WTC11 (cell line): ENCODE measurements at regions not wholly inside any gene's neighbourhood (a gene's known extent, or its start where the extent isn't known, plus 50 kb on each side); places are given as distances from the start of the nearest gene placed in this dataset.

Experiments
- ATAC-seq: fragments of 200-7000 bp; cut with Tn5 transposase; 2 replicates; pipeline ENCODE4 v1.10.0; 2021; ENCODE audit warnings: mild to moderate bottlenecking, moderate library complexity
- CTCF ChIA-PET: fragments of 300-600 bp; sonication (Branson Sonifier 250); formaldehyde crosslinking; loops from one replicate; lab custom pipeline; 2021; ENCODE audit warnings: antibody characterized with exemption; lab: Charles Lee
- POLR2A ChIA-PET: fragments of 350-600 bp; sonication (Branson Sonifier 250); formaldehyde crosslinking; loops from one replicate; lab custom pipeline; 2021; ENCODE audit warnings: antibody characterized with exemption; lab: Charles Lee
- DNase-seq: peaks from one replicate; pipeline ENCODE4 v3.0.0; 2021; ENCODE audit warnings: low spot score
- H3K27ac Mint-ChIP-seq: 2 replicates; pipeline ENCODE4 v1.8.0; 2021; ENCODE audit warnings: mixed read lengths
- H3K27me3 Mint-ChIP-seq: 2 replicates; pipeline ENCODE4 v1.8.0; 2021; ENCODE audit warnings: low read depth, mild to moderate bottlenecking, moderate library complexity, mixed read lengths
- H3K36me3 Mint-ChIP-seq: 2 replicates; pipeline ENCODE4 v1.8.0; 2021; ENCODE audit warnings: mixed read lengths
- H3K4me1 Mint-ChIP-seq: 2 replicates; pipeline ENCODE4 v1.8.0; 2022; ENCODE audit warnings: mixed read lengths
- H3K4me3 Mint-ChIP-seq: 2 replicates; pipeline ENCODE4 v1.8.0; 2021; ENCODE audit warnings: mild to moderate bottlenecking, moderate library complexity, mixed read lengths
- H3K9me3 Mint-ChIP-seq: 2 replicates; pipeline ENCODE4 v1.8.0; 2021; ENCODE audit warnings: mixed read lengths
- CBFB ChIP-seq: sonication (generic); formaldehyde crosslinking; IDR thresholded peaks from 2 replicates; pipeline ENCODE4 v1.8.1; 2022; ENCODE audit warnings: mild to moderate bottlenecking, low read depth, missing genetic modification reagents
- E2F1 ChIP-seq: sonication (generic); formaldehyde crosslinking; IDR thresholded peaks from 2 replicates; pipeline ENCODE4 v1.8.0; 2022; ENCODE audit warnings: mild to moderate bottlenecking, missing genetic modification reagents
- GRHL2 ChIP-seq: fragments of 250-450 bp; sonication (Bioruptor Pico); IDR thresholded peaks from 2 replicates; pipeline ENCODE4 v1.8.0; 2022; ENCODE audit warnings: mild to moderate bottlenecking, moderate library complexity; ENCODE audit not compliant: insufficient replicate concordance, severe bottlenecking
- IRF2 ChIP-seq: sonication (generic); formaldehyde crosslinking; IDR thresholded peaks from 2 replicates; pipeline ENCODE4 v1.8.0; 2022; ENCODE audit warnings: low read depth, missing genetic modification reagents, borderline replicate concordance
- MLX ChIP-seq: sonication (generic); formaldehyde crosslinking; IDR thresholded peaks from 2 replicates; pipeline ENCODE4 v1.8.1; 2023; ENCODE audit warnings: mild to moderate bottlenecking, missing genetic modification reagents, moderate library complexity
- NR1H2 ChIP-seq: sonication (generic); formaldehyde crosslinking; IDR thresholded peaks from 2 replicates; pipeline ENCODE4 v1.9.0; 2021; ENCODE audit warnings: mild to moderate bottlenecking, moderate library complexity, missing genetic modification reagents
- NR2C2 ChIP-seq: sonication (generic); formaldehyde crosslinking; IDR thresholded peaks from 2 replicates; pipeline ENCODE4 v1.8.0; 2022; ENCODE audit warnings: mild to moderate bottlenecking, missing genetic modification reagents
- PRDM15 ChIP-seq: sonication (generic); formaldehyde crosslinking; IDR thresholded peaks from 2 replicates; pipeline ENCODE4 v1.8.0; 2022; ENCODE audit warnings: missing genetic modification reagents
- ZBTB43 ChIP-seq: sonication (generic); formaldehyde crosslinking; IDR thresholded peaks from 2 replicates; pipeline ENCODE4 v1.8.1; 2023; ENCODE audit warnings: mild to moderate bottlenecking, missing genetic modification reagents
- ZSCAN18 ChIP-seq: fragments of 250-450 bp; sonication (Bioruptor Pico); IDR thresholded peaks from 2 replicates; pipeline ENCODE4 v2.1.2; 2022; ENCODE audit warnings: mild to moderate bottlenecking, moderate library complexity
- TF ChIP-seq, protein P1 (sequence below): sonication (generic); formaldehyde crosslinking; IDR thresholded peaks from 2 replicates; pipeline ENCODE4 v1.8.0; 2023; ENCODE audit warnings: missing genetic modification reagents, mild to moderate bottlenecking, borderline replicate concordance
- TF ChIP-seq, protein P2 (sequence below): sonication (generic); formaldehyde crosslinking; IDR thresholded peaks from 2 replicates; pipeline ENCODE4 v1.8.0; 2022; ENCODE audit warnings: mild to moderate bottlenecking, missing genetic modification reagents
- TF ChIP-seq, protein P3 (sequence below): sonication (generic); formaldehyde crosslinking; IDR thresholded peaks from 2 replicates; pipeline ENCODE4 v1.8.1; 2022; ENCODE audit warnings: mild to moderate bottlenecking, missing genetic modification reagents, moderate library complexity, borderline replicate concordance
- TF ChIP-seq, protein P4 (sequence below): fragments of 250-450 bp; sonication (Bioruptor Pico); IDR thresholded peaks from 2 replicates; pipeline ENCODE4 v1.8.0; 2021; ENCODE audit warnings: mild to moderate bottlenecking
- TF ChIP-seq, protein P5 (sequence below): sonication (generic); formaldehyde crosslinking; IDR thresholded peaks from 2 replicates; pipeline ENCODE4 v1.8.1; 2022; ENCODE audit warnings: mild to moderate bottlenecking, moderate library complexity, missing genetic modification reagents

- POLR2A ChIA-PET: no interaction called here
- CTCF ChIA-PET: interaction anchor here (0.7 kb wide), 1 partner anchor 16 kb away, joined by 3 read pairs; no protein-coding TSS in a partner anchor
- Mint-ChIP-seq H3K36me3 (no peaks in the 10 kb centered on the region), H3K27ac (no peak overlapping the region), H3K4me3 (no peak overlapping the region), H3K9me3 (peaks cover 12% of the 10 kb centered on the region), H3K4me1 (peaks cover 13% of the 10 kb centered on the region), H3K27me3 (no peaks in the 10 kb centered on the region)
- DNase-seq (no peak), ATAC-seq (no peak)
- TF ChIP-seq IRF2 (CRISPR knock-in tag) (no peak), E2F1 (CRISPR knock-in tag) (no peak), ZSCAN18 (no peak), MLX (CRISPR knock-in tag) (no peak), PRDM15 (CRISPR knock-in tag) (no peak), GRHL2 (CRISPR knock-in tag) (no peak), CBFB (CRISPR knock-in tag) (no peak), ZBTB43 (CRISPR knock-in tag) (no peak), NR2C2 (CRISPR knock-in tag) (no peak), NR1H2 (CRISPR knock-in tag) (no peak)
- TF ChIP-seq, protein P1, sequence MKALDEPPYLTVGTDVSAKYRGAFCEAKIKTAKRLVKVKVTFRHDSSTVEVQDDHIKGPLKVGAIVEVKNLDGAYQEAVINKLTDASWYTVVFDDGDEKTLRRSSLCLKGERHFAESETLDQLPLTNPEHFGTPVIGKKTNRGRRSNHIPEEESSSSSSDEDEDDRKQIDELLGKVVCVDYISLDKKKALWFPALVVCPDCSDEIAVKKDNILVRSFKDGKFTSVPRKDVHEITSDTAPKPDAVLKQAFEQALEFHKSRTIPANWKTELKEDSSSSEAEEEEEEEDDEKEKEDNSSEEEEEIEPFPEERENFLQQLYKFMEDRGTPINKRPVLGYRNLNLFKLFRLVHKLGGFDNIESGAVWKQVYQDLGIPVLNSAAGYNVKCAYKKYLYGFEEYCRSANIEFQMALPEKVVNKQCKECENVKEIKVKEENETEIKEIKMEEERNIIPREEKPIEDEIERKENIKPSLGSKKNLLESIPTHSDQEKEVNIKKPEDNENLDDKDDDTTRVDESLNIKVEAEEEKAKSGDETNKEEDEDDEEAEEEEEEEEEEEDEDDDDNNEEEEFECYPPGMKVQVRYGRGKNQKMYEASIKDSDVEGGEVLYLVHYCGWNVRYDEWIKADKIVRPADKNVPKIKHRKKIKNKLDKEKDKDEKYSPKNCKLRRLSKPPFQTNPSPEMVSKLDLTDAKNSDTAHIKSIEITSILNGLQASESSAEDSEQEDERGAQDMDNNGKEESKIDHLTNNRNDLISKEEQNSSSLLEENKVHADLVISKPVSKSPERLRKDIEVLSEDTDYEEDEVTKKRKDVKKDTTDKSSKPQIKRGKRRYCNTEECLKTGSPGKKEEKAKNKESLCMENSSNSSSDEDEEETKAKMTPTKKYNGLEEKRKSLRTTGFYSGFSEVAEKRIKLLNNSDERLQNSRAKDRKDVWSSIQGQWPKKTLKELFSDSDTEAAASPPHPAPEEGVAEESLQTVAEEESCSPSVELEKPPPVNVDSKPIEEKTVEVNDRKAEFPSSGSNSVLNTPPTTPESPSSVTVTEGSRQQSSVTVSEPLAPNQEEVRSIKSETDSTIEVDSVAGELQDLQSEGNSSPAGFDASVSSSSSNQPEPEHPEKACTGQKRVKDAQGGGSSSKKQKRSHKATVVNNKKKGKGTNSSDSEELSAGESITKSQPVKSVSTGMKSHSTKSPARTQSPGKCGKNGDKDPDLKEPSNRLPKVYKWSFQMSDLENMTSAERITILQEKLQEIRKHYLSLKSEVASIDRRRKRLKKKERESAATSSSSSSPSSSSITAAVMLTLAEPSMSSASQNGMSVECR (CRISPR knock-in tag): no peak
- TF ChIP-seq, protein P2, sequence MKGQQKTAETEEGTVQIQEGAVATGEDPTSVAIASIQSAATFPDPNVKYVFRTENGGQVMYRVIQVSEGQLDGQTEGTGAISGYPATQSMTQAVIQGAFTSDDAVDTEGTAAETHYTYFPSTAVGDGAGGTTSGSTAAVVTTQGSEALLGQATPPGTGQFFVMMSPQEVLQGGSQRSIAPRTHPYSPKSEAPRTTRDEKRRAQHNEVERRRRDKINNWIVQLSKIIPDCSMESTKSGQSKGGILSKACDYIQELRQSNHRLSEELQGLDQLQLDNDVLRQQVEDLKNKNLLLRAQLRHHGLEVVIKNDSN (CRISPR knock-in tag): no peak
- TF ChIP-seq, protein P3, sequence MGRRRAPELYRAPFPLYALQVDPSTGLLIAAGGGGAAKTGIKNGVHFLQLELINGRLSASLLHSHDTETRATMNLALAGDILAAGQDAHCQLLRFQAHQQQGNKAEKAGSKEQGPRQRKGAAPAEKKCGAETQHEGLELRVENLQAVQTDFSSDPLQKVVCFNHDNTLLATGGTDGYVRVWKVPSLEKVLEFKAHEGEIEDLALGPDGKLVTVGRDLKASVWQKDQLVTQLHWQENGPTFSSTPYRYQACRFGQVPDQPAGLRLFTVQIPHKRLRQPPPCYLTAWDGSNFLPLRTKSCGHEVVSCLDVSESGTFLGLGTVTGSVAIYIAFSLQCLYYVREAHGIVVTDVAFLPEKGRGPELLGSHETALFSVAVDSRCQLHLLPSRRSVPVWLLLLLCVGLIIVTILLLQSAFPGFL (CRISPR knock-in tag): no peak
- TF ChIP-seq, protein P4, sequence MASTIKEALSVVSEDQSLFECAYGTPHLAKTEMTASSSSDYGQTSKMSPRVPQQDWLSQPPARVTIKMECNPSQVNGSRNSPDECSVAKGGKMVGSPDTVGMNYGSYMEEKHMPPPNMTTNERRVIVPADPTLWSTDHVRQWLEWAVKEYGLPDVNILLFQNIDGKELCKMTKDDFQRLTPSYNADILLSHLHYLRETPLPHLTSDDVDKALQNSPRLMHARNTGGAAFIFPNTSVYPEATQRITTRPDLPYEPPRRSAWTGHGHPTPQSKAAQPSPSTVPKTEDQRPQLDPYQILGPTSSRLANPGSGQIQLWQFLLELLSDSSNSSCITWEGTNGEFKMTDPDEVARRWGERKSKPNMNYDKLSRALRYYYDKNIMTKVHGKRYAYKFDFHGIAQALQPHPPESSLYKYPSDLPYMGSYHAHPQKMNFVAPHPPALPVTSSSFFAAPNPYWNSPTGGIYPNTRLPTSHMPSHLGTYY: no peak
- TF ChIP-seq, protein P5, sequence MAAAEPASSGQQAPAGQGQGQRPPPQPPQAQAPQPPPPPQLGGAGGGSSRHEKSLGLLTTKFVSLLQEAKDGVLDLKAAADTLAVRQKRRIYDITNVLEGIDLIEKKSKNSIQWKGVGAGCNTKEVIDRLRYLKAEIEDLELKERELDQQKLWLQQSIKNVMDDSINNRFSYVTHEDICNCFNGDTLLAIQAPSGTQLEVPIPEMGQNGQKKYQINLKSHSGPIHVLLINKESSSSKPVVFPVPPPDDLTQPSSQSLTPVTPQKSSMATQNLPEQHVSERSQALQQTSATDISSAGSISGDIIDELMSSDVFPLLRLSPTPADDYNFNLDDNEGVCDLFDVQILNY (CRISPR knock-in tag): no peak
Measured at GRCh38 chr2:153786016-153786415, 85.7 kb upstream of the GALNT13 start.
